ENCODE measurements at regions not wholly inside any gene's neighbourhood (a gene's known extent, or its start where the extent isn't known, plus 50 kb on each side); places are given as distances from the start of the nearest gene placed in this dataset.

DNA sequence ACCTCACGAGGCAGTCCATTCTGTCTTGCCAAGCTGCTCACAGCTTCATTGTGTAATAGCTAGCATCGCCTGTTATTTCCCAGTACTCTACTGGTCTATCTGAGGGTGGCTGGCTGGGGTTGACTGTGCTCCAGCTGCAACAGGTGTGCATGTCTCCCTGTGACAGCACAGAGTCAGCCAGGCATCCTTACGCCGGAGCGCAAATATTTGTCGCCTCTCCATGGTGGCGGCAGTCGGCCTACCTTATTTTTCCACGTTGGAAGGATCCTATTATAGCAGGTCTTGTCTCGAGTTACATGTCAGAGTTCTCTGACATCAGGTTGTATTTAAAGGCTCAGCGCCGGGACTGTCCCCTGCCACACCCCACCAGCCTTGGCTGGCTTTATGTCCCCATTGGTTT lies 307.1 kb downstream of the TLE3 start:
- TF ChIP-seq, protein P1, sequence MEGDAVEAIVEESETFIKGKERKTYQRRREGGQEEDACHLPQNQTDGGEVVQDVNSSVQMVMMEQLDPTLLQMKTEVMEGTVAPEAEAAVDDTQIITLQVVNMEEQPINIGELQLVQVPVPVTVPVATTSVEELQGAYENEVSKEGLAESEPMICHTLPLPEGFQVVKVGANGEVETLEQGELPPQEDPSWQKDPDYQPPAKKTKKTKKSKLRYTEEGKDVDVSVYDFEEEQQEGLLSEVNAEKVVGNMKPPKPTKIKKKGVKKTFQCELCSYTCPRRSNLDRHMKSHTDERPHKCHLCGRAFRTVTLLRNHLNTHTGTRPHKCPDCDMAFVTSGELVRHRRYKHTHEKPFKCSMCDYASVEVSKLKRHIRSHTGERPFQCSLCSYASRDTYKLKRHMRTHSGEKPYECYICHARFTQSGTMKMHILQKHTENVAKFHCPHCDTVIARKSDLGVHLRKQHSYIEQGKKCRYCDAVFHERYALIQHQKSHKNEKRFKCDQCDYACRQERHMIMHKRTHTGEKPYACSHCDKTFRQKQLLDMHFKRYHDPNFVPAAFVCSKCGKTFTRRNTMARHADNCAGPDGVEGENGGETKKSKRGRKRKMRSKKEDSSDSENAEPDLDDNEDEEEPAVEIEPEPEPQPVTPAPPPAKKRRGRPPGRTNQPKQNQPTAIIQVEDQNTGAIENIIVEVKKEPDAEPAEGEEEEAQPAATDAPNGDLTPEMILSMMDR (optimal IDR thresholded peaks at IDR 0.05 in 1 of 3, IDR thresholded peaks at IDR 0.05 in 1 of 3, conservative IDR thresholded peaks at IDR 0.05 in 1 of 3; ENCODE audit: extremely low read depth in 1 of 3, insufficient read depth in 2 of 3, low read length in 3 of 3): no peak
- no peak for TF ChIP-seq EZH2 (IDR thresholded peaks at IDR 0.05; ENCODE audit: low read length)

Data from keratinocyte (primary cell).